ENCODE measurements at regions not wholly inside any gene's neighbourhood (a gene's known extent, or its start where the extent isn't known, plus 50 kb on each side); places are given as distances from the start of the nearest gene placed in this dataset.

- no peak for DNase-seq
- H3K9me3 ChIP-seq: peaks cover 0 to 6% (median 0%) of the 10 kb centered on the region in 4 donors
- no peaks in the 10 kb centered on the region for H3K27me3 ChIP-seq
- no peak overlapping the region for H3K4me3 ChIP-seq
- no peaks in the 10 kb centered on the region for H3K36me3 ChIP-seq
- intact Hi-C loops (cut with DNase I; ENCODE audit: low total_unique reads): no loop called here
- TF ChIP-seq CTCF (IDR thresholded peaks at IDR 0.05) (no peak), EP300 (IDR thresholded peaks at IDR 0.05) (no peak), POLR2AphosphoS5 (IDR thresholded peaks at IDR 0.05) (no peak), POLR2A (IDR thresholded peaks at IDR 0.05) (no peak)
- H3K27ac ChIP-seq: no peak overlapping the region
- WGBS, 5 donors: 34 to 67% (median 61%) methylated on average over 1 of the region's 1 CpG
- H3K4me1 ChIP-seq: peaks cover 10 to 55% (median 29%) of the 10 kb centered on the region in 4 donors
These were observed 103.5 kb downstream of the SNX18 start for GRCh38 chr5:54621048-54621447.

GRCh38 chr5:54620141-54620933 lies 102.8 kb downstream of the SNX18 start:
- TF ChIP-seq POLR2AphosphoS5 (IDR thresholded peaks at IDR 0.05) (no peak), CTCF (IDR thresholded peaks at IDR 0.05) (no peak), EP300 (IDR thresholded peaks at IDR 0.05) (no peak), POLR2A (IDR thresholded peaks at IDR 0.05) (no peak)
- no peaks in the 10 kb centered on the region for H3K27me3 ChIP-seq
- no peak for DNase-seq
- intact Hi-C loops (cut with DNase I; ENCODE audit: low total_unique reads): no loop called here
- peaks cover 0 to 6% (median 0%) of the 10 kb centered on the region in 4 donors for H3K9me3 ChIP-seq
- peaks cover 17 to 62% (median 36%) of the 10 kb centered on the region in 4 donors for H3K4me1 ChIP-seq
- peak overlapping the region in 1 of 5 donors; percentile 10 for H3K27ac ChIP-seq
- no peak overlapping the region for H3K4me3 ChIP-seq
- H3K36me3 ChIP-seq: no peaks in the 10 kb centered on the region
- WGBS, 5 donors: 65 to 93% (median 71%) methylated on average over 3 of the region's 3 CpGs

- H3K36me3 ChIP-seq: no peaks in the 10 kb centered on the region
- intact Hi-C loops (cut with DNase I; ENCODE audit: low total_unique reads): no loop called here
- peaks cover 0 to 6% (median 0%) of the 10 kb centered on the region in 4 donors for H3K9me3 ChIP-seq
- H3K4me3 ChIP-seq: no peak overlapping the region
- peaks cover 19 to 68% (median 37%) of the 10 kb centered on the region in 4 donors for H3K4me1 ChIP-seq
- TF ChIP-seq EP300 (IDR thresholded peaks at IDR 0.05) (no peak), POLR2AphosphoS5 (IDR thresholded peaks at IDR 0.05) (no peak), POLR2A (IDR thresholded peaks at IDR 0.05) (no peak)
- 22 to 49% (median 41%) methylated on average over 2 of the region's 2 CpGs for WGBS, 5 donors
- H3K27ac ChIP-seq: no peak overlapping the region
- no peaks in the 10 kb centered on the region for H3K27me3 ChIP-seq
- no peak for DNase-seq
These were observed 102.2 kb downstream of the SNX18 start for GRCh38 chr5:54619731-54620130.

- no peak for DNase-seq
- H3K36me3 ChIP-seq: no peaks in the 10 kb centered on the region
- peak overlapping the region in 2 of 5 donors; percentile 20 to 52 for H3K27ac ChIP-seq
- H3K4me3 ChIP-seq: no peak overlapping the region
- H3K4me1 ChIP-seq: peaks cover 19 to 55% (median 34%) of the 10 kb centered on the region in 4 donors
- intact Hi-C loops (cut with DNase I; ENCODE audit: low total_unique reads): no loop called here
- no peak for TF ChIP-seq EP300 (IDR thresholded peaks at IDR 0.05)
- TF ChIP-seq CTCF (IDR thresholded peaks at IDR 0.05): no peak
- no peak for TF ChIP-seq POLR2A (IDR thresholded peaks at IDR 0.05)
- TF ChIP-seq POLR2AphosphoS5 (IDR thresholded peaks at IDR 0.05): no peak
- H3K9me3 ChIP-seq: no peaks in the 10 kb centered on the region
- H3K27me3 ChIP-seq: no peaks in the 10 kb centered on the region
- WGBS, 5 donors: 71 to 81% (median 77%) methylated on average over 8 of the region's 8 CpGs
These were observed 99.1 kb downstream of the SNX18 start for GRCh38 chr5:54616518-54617220.

All from stomach (tissue), 8 donors.